ENCODE measurements at regions not wholly inside any gene's neighbourhood (a gene's known extent, or its start where the extent isn't known, plus 50 kb on each side); places are given as distances from the start of the nearest gene placed in this dataset.

GRCh38 chr18:76233876-76234675 is 261.0 kb downstream of the ZNF516 start:
- Histone ChIP-seq H3K9ac (ENCODE audit: low read depth in 2 of 2, low read length in 2 of 2) (no peak overlapping the region), H3K9me3 (no peaks in the 10 kb centered on the region), H3K4me1 (no peaks in the 10 kb centered on the region), H3K36me3 (no peaks in the 10 kb centered on the region), H3K27ac (no peak overlapping the region), H3K27me3 (no peaks in the 10 kb centered on the region), H3K4me3 (no peak overlapping the region)
- DNase-seq, result no peak
- TF ChIP-seq CTCF (IDR thresholded peaks at IDR 0.05), result no peak
- intact Hi-C loops (cut with DNase I), result no loop called here

- Histone ChIP-seq H3K27me3 (no peaks in the 10 kb centered on the region), H3K4me1 (no peaks in the 10 kb centered on the region), H3K9ac (ENCODE audit: low read depth in 2 of 2, low read length in 2 of 2) (no peak overlapping the region), H3K4me3 (no peak overlapping the region), H3K9me3 (no peaks in the 10 kb centered on the region), H3K27ac (no peak overlapping the region), H3K36me3 (no peaks in the 10 kb centered on the region)
- DNase-seq, result no peak
- TF ChIP-seq CTCF (IDR thresholded peaks at IDR 0.05), result no peak
- intact Hi-C loops (cut with DNase I), result no loop called here
Observed at GRCh38 chr18:76233406-76233805, 261.6 kb downstream of the ZNF516 start.

- Histone ChIP-seq H3K9me3 (no peaks in the 10 kb centered on the region), H3K27me3 (no peaks in the 10 kb centered on the region), H3K36me3 (no peaks in the 10 kb centered on the region), H3K4me1 (no peaks in the 10 kb centered on the region), H3K27ac (no peak overlapping the region), H3K4me3 (no peak overlapping the region), H3K9ac (ENCODE audit: low read depth in 2 of 2, low read length in 2 of 2) (no peak overlapping the region)
- intact Hi-C loops (cut with DNase I), result no loop called here
- TF ChIP-seq CTCF (IDR thresholded peaks at IDR 0.05), result no peak
- no peak for DNase-seq
Observed at GRCh38 chr18:76232779-76233178, 262.3 kb downstream of the ZNF516 start.

- intact Hi-C loops (cut with DNase I), result no loop called here
- no peaks in the 10 kb centered on the region for H3K4me1 ChIP-seq
- no peak for TF ChIP-seq CTCF (IDR thresholded peaks at IDR 0.05)
- no peaks in the 10 kb centered on the region for H3K36me3 ChIP-seq
- H3K9me3 ChIP-seq, result no peaks in the 10 kb centered on the region
- no peaks in the 10 kb centered on the region for H3K27me3 ChIP-seq
- no peak overlapping the region for H3K4me3 ChIP-seq
- H3K27ac ChIP-seq, result no peak overlapping the region
- DNase-seq, result no peak
- no peak overlapping the region for H3K9ac ChIP-seq (ENCODE audit: low read depth in 2 of 2, low read length in 2 of 2)
Observed at GRCh38 chr18:76232010-76232409, 263.0 kb downstream of the ZNF516 start.

- intact Hi-C loops (cut with DNase I), result no loop called here
- Histone ChIP-seq H3K4me1 (no peaks in the 10 kb centered on the region), H3K9me3 (no peaks in the 10 kb centered on the region), H3K4me3 (no peak overlapping the region), H3K27ac (no peak overlapping the region), H3K36me3 (no peaks in the 10 kb centered on the region), H3K9ac (ENCODE audit: low read depth in 2 of 2, low read length in 2 of 2) (no peak overlapping the region), H3K27me3 (no peaks in the 10 kb centered on the region)
- no peak for TF ChIP-seq CTCF (IDR thresholded peaks at IDR 0.05)
- no peak for DNase-seq
Observed at GRCh38 chr18:76231402-76231801, 263.6 kb downstream of the ZNF516 start.
